Stimulated activated naive CD4-positive, alpha-beta T cell (primary cell): ENCODE measurements at regions not wholly inside any gene's neighbourhood (a gene's known extent, or its start where the extent isn't known, plus 50 kb on each side); places are given as distances from the start of the nearest gene placed in this dataset.
"Not testable (repeated sequence)": the region's sequence is repeated elsewhere in the genome, so short reads cannot be mapped to it uniquely, and the experiment has no call there.

Source experiments
- DNase-seq, 6 experiments: peaks; one replicate each; lab custom pipeline; 2025; lab: John Stamatoyannopoulos, UW

- DNase-seq: no peak
These were observed 822.1 kb upstream of the GALNTL6 start for GRCh38 chr4:170990989-170991589.

- DNase-seq: no peak
These were observed 824.8 kb upstream of the GALNTL6 start for GRCh38 chr4:170988446-170988845.

- no peak for DNase-seq
These were observed 833.5 kb upstream of the GALNTL6 start for GRCh38 chr4:170979736-170980135.

- no peak for DNase-seq
These were observed 834.2 kb upstream of the GALNTL6 start for GRCh38 chr4:170978990-170979389.

- DNase-seq: no peak
These were observed 859.3 kb upstream of the AADAT start for GRCh38 chr4:170949084-170949483.

GRCh38 chr4:170940043-170940724, 850.4 kb upstream of the AADAT start:
- DNase-seq: no peak

- DNase-seq: no peak
These were observed 848.8 kb upstream of the AADAT start for GRCh38 chr4:170938588-170938987.

GRCh38 chr4:170931321-170931720, 841.6 kb upstream of the AADAT start:
- DNase-seq: no peak

GRCh38 chr4:170888660-170889059, 798.9 kb upstream of the AADAT start:
- DNase-seq: no peak

GRCh38 chr4:170887396-170887795, 797.6 kb upstream of the AADAT start:
- DNase-seq: no peak

- DNase-seq: no peak
These were observed 795.3 kb upstream of the AADAT start for GRCh38 chr4:170884969-170885570.

GRCh38 chr4:170881646-170882045, 791.9 kb upstream of the AADAT start:
- DNase-seq: not testable (repeated sequence)

- no peak for DNase-seq
These were observed 786.1 kb upstream of the AADAT start for GRCh38 chr4:170875868-170876267.

- DNase-seq: no peak
These were observed 783.0 kb upstream of the AADAT start for GRCh38 chr4:170872794-170873193.

- no peak for DNase-seq
These were observed 778.4 kb upstream of the AADAT start for GRCh38 chr4:170868170-170868569.

- DNase-seq: no peak
These were observed 764.3 kb upstream of the AADAT start for GRCh38 chr4:170854097-170854496.

- no peak for DNase-seq
These were observed 763.8 kb upstream of the AADAT start for GRCh38 chr4:170853422-170854021.

GRCh38 chr4:170849969-170850368, 760.2 kb upstream of the AADAT start:
- DNase-seq: no peak

- no peak for DNase-seq
These were observed 738.0 kb upstream of the AADAT start for GRCh38 chr4:170827562-170828274.

- no peak for DNase-seq
These were observed 729.0 kb upstream of the AADAT start for GRCh38 chr4:170818786-170819185.

GRCh38 chr4:170805352-170805751, 715.6 kb upstream of the AADAT start:
- DNase-seq: no peak

GRCh38 chr4:170804930-170805329, 715.2 kb upstream of the AADAT start:
- DNase-seq: no peak
